ENCODE measurements at regions not wholly inside any gene's neighbourhood (a gene's known extent, or its start where the extent isn't known, plus 50 kb on each side); places are given as distances from the start of the nearest gene placed in this dataset.

DNA sequence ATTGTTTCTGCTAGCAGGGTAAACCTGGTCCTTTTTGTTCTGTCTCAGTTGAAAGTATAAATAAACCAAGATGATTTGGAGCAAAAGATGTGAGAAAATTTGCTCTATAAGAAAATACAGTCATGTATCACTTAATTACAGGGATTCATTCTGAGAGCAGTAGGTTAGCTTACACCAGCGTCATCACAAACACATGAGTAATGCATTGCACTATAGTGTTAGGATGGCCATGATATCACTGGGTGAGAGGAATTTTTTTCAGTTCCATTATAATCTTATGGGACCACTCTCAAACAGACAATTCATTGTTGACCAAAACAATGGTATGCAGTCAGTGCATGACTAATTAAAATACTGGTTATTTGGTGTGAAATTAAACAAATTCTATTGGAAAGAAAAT, 430.9 kb downstream of the CHSY3 start:
- Histone ChIP-seq H3K9me2 (ENCODE audit: insufficient read depth) (no peaks in the 10 kb centered on the region), H3K9me3 (ENCODE audit: control insufficient read depth in 1 of 2, insufficient read depth in 1 of 2, low read depth in 1 of 2, low read length in 2 of 2) (no peaks in the 10 kb centered on the region), H3K4me2 (ENCODE audit: low read length) (no peak overlapping the region), H3K4me3 (replicated peaks in 1 of 2; ENCODE audit: low read depth in 1 of 2, low read length in 2 of 2) (no peak overlapping the region), H4K20me1 (ENCODE audit: insufficient read depth) (no peaks in the 10 kb centered on the region), H3K36me3 (ENCODE audit: control insufficient read depth in 1 of 2, insufficient read depth in 2 of 2, low read length in 2 of 2) (no peaks in the 10 kb centered on the region), H3K9ac (ENCODE audit: low read length) (no peak overlapping the region), H3K27ac (ENCODE audit: low read depth, low read length) (no peak overlapping the region), H3K27me3 (ENCODE audit: insufficient read depth, low read length) (no peaks in the 10 kb centered on the region), H3K4me1 (ENCODE audit: control insufficient read depth in 1 of 2, insufficient read depth in 2 of 2, low read length in 2 of 2) (peaks cover 7 to 9% of the 10 kb centered on the region in 2 experiments; a peak in 3 of 4 replicates), H3K79me2 (ENCODE audit: insufficient read depth, low read length) (no peaks in the 10 kb centered on the region), H2AFZ (ENCODE audit: low read depth, low read length, poor library complexity, severe bottlenecking) (no peak overlapping the region)
- BruUV-seq (replicated peaks): no TSS peak
- RAD21 ChIA-PET (ENCODE audit: low non-redundant PET in 1 of 2, low total read pairs in 2 of 2, uncharacterized antibody in 2 of 2, unreplicated experiment in 2 of 2): no interaction called here
- intact Hi-C loops (cut with micrococcal nuclease): no loop called here
- DNase-seq (ENCODE audit: low read depth, low spot score) (no peak), ATAC-seq (no peak)
- POLR2A ChIA-PET: no interaction called here
- no peak for TF ChIP-seq YY1 (IDR thresholded peaks at IDR 0.05; ENCODE audit: extremely low read depth, insufficient replicate concordance, low read depth, low read length)
- TF ChIP-seq FOSL1 (IDR thresholded peaks at IDR 0.05; ENCODE audit: low read depth): no peak
- TF ChIP-seq ELF1 (IDR thresholded peaks at IDR 0.05; ENCODE audit: borderline replicate concordance, low read depth): no peak
- no peak for TF ChIP-seq CTCF (IDR thresholded peaks at IDR 0.05 in 2 of 3, conservative IDR thresholded peaks at IDR 0.05 in 1 of 3; ENCODE audit: borderline replicate concordance in 1 of 3, insufficient read depth in 1 of 3, low read depth in 2 of 3, low read length in 2 of 3)
- no peak for TF ChIP-seq SIN3A (IDR thresholded peaks at IDR 0.05; ENCODE audit: low read depth)
- TF ChIP-seq SRF (IDR thresholded peaks at IDR 0.05; ENCODE audit: low read depth): no peak
- TF ChIP-seq CBX3 (IDR thresholded peaks at IDR 0.05; ENCODE audit: low read depth): no peak
- TF ChIP-seq SP1 (IDR thresholded peaks at IDR 0.05; ENCODE audit: low read depth): no peak
- no peak for TF ChIP-seq ZNF274 (IDR thresholded peaks at IDR 0.05; ENCODE audit: low read depth, low read length)
- no peak for TF ChIP-seq POLR2AphosphoS5 (IDR thresholded peaks at IDR 0.05; ENCODE audit: low read depth, low read length)
- TF ChIP-seq EGR1 (IDR thresholded peaks at IDR 0.05; ENCODE audit: low read depth): no peak
- TF ChIP-seq ZFX (IDR thresholded peaks at IDR 0.05): no peak
- TF ChIP-seq, protein P1, sequence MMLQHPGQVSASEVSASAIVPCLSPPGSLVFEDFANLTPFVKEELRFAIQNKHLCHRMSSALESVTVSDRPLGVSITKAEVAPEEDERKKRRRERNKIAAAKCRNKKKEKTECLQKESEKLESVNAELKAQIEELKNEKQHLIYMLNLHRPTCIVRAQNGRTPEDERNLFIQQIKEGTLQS (IDR thresholded peaks at IDR 0.05): no peak
- no peak for TF ChIP-seq TCF7L2 (IDR thresholded peaks at IDR 0.05; ENCODE audit: borderline replicate concordance, extremely low read depth, insufficient read depth, insufficient read length)
- no peak for TF ChIP-seq CEBPB (IDR thresholded peaks at IDR 0.05; ENCODE audit: low read depth)
- CTCF ChIA-PET: no interaction called here

Measured in HCT116 (cell line).